ENCODE measurements at regions not wholly inside any gene's neighbourhood (a gene's known extent, or its start where the extent isn't known, plus 50 kb on each side); places are given as distances from the start of the nearest gene placed in this dataset.
A peak's percentile ranks its signal among the peaks of the same experiment; 100 is the strongest.
"Not testable (repeated sequence)": the region's sequence is repeated elsewhere in the genome, so short reads cannot be mapped to it uniquely, and the experiment has no call there.

- no peak for FAIRE-seq
Observed at GRCh38 chr21:36212513-36212780, 55.8 kb downstream of the DOP1B start.

GRCh38 chr21:36214561-36214960, 57.9 kb downstream of the DOP1B start:
- no peak for TF ChIP-seq CTCF (IDR thresholded peaks at IDR 0.05; ENCODE audit: insufficient read depth, missing control alignments)
- DNase-seq (ENCODE audit: insufficient read length, low spot score), result no peak
- FAIRE-seq, result no peak

More at GRCh38 chr21:36212513-36212780, 55.8 kb downstream of the DOP1B start:
- no peak for DNase-seq (ENCODE audit: insufficient read length, low spot score)
- no peak for TF ChIP-seq CTCF (IDR thresholded peaks at IDR 0.05; ENCODE audit: insufficient read depth, missing control alignments)

GRCh38 chr21:36217743-36218142, 61.1 kb downstream of the DOP1B start:
- TF ChIP-seq CTCF (IDR thresholded peaks at IDR 0.05; ENCODE audit: insufficient read depth, missing control alignments), result no peak
- no peak for DNase-seq (ENCODE audit: insufficient read length, low spot score)
- no peak for FAIRE-seq

GRCh38 chr21:36218691-36219090, 62.1 kb downstream of the DOP1B start:
- DNase-seq (ENCODE audit: insufficient read length, low spot score) (no peak), FAIRE-seq (no peak)
- no peak for TF ChIP-seq CTCF (IDR thresholded peaks at IDR 0.05; ENCODE audit: insufficient read depth, missing control alignments)

GRCh38 chr21:36223451-36223850, 66.8 kb downstream of the DOP1B start:
- peak; percentile 86 for FAIRE-seq
- TF ChIP-seq CTCF (IDR thresholded peaks at IDR 0.05; ENCODE audit: insufficient read depth, missing control alignments), result no peak

GRCh38 chr21:36229181-36229580, 72.6 kb downstream of the DOP1B start:
- DNase-seq (ENCODE audit: insufficient read length, low spot score), result no peak
- no peak for FAIRE-seq

More at GRCh38 chr21:36223451-36223850, 66.8 kb downstream of the DOP1B start:
- DNase-seq (ENCODE audit: insufficient read length, low spot score), result no peak

GRCh38 chr21:36231444-36231843, 74.8 kb downstream of the DOP1B start:
- not testable (repeated sequence) for FAIRE-seq; DNase-seq (ENCODE audit: insufficient read length, low spot score)

More at GRCh38 chr21:36229181-36229580, 72.6 kb downstream of the DOP1B start:
- TF ChIP-seq CTCF (IDR thresholded peaks at IDR 0.05; ENCODE audit: insufficient read depth, missing control alignments), result no peak

- FAIRE-seq, result no peak
- no peak for DNase-seq (ENCODE audit: insufficient read length, low spot score)
- no peak for TF ChIP-seq CTCF (IDR thresholded peaks at IDR 0.05; ENCODE audit: insufficient read depth, missing control alignments)
Observed at GRCh38 chr21:36232641-36233040, 76.0 kb downstream of the DOP1B start.

All from D721Med (cell line).